AG10803 (cell line): ENCODE measurements at regions not wholly inside any gene's neighbourhood (a gene's known extent, or its start where the extent isn't known, plus 50 kb on each side); places are given as distances from the start of the nearest gene placed in this dataset.

Experiments used
- DNase-seq: peaks from one replicate; pipeline ENCODE4 v3.0.0; 2010; ENCODE audit warnings: low read depth
- H3K4me3 ChIP-seq: 2 replicates; pipeline ENCODE4 v1.5.1; 2011; ENCODE audit warnings: mild to moderate bottlenecking, low read length, control low read depth
- CTCF ChIP-seq: conservative IDR thresholded peaks from 2 replicates; pipeline ENCODE4 v1.5.1; 2011; ENCODE audit warnings: mild to moderate bottlenecking, low read length, control low read depth, inconsistent platforms

DNA sequence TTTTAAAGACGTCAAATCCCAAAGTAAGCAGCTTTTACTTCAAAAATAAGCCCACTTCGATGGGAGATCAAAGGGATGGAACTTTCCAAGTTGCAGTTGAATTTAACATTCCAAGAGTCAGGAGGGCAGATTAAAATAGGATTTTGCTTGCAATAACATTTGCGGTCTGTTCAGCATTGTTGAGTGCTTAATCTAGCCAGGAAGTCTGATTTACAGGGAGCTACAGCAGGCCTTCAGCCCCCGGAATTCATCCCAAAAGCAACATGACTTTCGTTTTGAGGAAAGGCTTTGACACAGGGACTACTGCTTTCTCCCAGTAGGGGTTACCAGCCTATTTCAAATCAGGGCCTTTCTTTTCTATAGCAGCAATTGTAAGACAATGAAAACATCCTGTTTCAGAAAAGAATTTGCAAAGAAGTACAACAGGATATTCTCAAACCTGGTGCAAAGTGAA is 279.6 kb upstream of the PITRM1 start:
- DNase-seq: peak; percentile 94
- peak; percentile 70 for TF ChIP-seq CTCF
- H3K4me3 ChIP-seq: peak overlapping the region; percentile 3; the same call in 1 of the 2 replicates

DNA sequence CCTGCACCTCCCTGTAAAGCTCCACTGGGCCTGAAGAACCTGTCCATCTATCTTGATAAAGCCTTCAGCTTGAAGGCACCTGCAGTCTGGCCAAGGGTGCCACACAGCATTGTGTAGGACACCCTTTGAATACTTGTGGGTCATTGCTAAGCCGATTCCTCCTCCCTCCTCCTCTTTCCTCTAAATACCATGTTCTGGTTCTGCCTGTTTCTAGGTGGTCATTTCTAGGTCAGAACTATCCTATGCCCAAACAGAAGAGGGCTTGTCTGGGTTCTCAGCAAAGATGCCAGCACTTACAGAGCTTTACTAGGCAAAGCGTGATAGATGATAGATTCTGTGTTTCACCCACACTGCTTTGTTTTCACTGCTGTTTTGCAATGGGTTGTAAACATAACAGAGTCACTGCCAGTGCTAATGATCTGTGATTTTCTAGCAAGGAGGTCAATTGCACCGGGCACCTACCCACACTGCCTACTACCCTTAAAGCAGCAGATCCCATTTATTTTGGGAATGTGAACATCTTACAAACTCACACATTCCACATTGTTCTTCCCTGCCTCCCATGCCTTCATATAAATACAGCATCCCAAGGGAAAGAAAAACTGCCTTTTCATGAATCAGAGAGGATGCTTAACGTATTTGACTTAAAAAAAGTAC is 279.1 kb upstream of the PITRM1 start:
- no peak for DNase-seq
- H3K4me3 ChIP-seq: 0 out of 2 replicates have a peak overlapping the region, but pooled peaks have one; percentile 3
- TF ChIP-seq CTCF: no peak

DNA sequence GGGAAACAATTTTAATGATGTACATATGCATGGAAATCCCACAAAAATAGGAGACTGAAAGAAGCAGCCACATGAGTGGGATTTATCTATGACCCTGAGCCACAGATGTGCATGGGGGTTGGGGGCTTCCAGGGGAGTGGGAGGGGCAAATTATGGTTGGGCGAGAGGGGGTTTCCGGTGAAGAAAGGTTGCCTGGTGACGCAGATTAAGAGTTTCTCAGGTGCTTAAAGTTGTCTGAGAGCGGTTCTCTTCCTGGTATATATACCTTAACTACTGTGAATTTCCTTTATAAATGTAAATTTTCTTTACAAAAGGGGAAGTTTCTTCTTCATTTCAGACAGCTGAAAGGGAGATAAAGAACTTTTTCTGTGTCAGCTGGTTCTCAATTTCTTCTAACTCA is 273.6 kb upstream of the PITRM1 start:
- no peak overlapping the region for H3K4me3 ChIP-seq
- no peak for DNase-seq
- TF ChIP-seq CTCF: no peak

- no peak for TF ChIP-seq CTCF
- no peak overlapping the region for H3K4me3 ChIP-seq
- peak; percentile 15 for DNase-seq
Observed at GRCh38 chr10:3445648-3446047, 273.1 kb upstream of the PITRM1 start.

- no peak for DNase-seq
- no peak overlapping the region for H3K4me3 ChIP-seq
- no peak for TF ChIP-seq CTCF
Observed at GRCh38 chr10:3442451-3442990, 269.9 kb upstream of the PITRM1 start.

DNA sequence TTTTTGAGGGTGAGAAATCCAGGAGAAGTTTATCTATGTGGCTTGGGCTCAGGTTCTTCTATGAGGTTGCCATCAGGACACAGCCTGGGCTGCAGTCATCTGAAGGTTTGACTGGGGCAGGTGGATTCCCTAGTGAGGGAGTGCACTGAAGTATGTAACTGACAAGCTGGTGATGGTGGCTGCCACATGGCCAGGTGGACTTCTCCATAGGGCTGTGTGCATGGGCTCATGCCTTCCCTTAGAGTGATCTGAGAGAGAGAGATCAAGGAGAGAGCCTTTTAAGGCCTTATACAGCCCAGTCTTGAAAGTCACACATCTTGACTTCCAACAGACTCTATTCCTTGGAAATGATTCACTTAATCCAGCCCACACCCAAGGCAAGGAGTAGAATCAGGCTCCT is 266.6 kb upstream of the PITRM1 start:
- TF ChIP-seq CTCF: no peak
- no peak for DNase-seq
- H3K4me3 ChIP-seq: no peak overlapping the region

DNA sequence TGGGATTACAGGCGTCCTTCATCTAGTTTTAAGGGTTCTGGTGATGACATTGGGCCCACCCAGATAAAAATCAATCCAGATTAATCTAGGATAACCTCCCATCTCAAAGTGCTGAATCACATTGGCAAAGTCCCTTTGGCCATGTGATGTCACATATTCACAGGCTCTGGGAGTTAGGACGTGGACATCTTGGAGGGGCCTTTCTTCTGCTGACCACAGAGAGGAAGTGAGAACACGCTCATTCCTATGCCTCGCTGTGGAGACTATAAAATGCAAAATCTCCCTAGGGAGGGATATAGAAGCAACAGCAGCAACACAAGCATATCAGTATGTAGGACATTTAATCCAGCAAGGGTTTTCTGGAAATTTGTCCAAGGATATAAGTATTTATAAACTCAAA is 266.0 kb upstream of the PITRM1 start:
- TF ChIP-seq CTCF: no peak
- no peak for DNase-seq
- no peak overlapping the region for H3K4me3 ChIP-seq
